Vagina (tissue), 2 donors: ENCODE measurements at regions not wholly inside any gene's neighbourhood (a gene's known extent, or its start where the extent isn't known, plus 50 kb on each side); places are given as distances from the start of the nearest gene placed in this dataset.

ENCODE experiments used
- DNase-seq, 2 donors: peaks; one replicate each; pipeline ENCODE4 v3.0.0-alpha.2; 2017; ENCODE audit errors: extremely low spot score in 2 of 2
- H3K27ac ChIP-seq: fragments of 200-600 bp; sonication (generic); one replicate; pipeline ENCODE4 v1.5.1; 2019
- H3K27me3 ChIP-seq: fragments of 200-600 bp; sonication (generic); one replicate; pipeline ENCODE4 v1.5.1; 2019
- H3K36me3 ChIP-seq, 2 donors: fragments of 200-600 bp; sonication (generic); one replicate each; pipeline ENCODE4 v1.5.1; 2017 to 2019
- H3K4me1 ChIP-seq: fragments of 200-600 bp; sonication (generic); one replicate; pipeline ENCODE4 v1.5.1; 2019
- H3K4me3 ChIP-seq, 2 donors: fragments of 200-600 bp; sonication (generic); 1 replicate in 1 of 2; 2 replicates in 1 of 2; pipeline ENCODE4 v1.5.1; 2016 to 2019
- H3K9me3 ChIP-seq: fragments of 200-600 bp; sonication (generic); one replicate; pipeline ENCODE4 v1.5.1; 2019
- POLR2A ChIP-seq, 2 donors: fragments of 450-650 bp; IDR thresholded peaks; one replicate each; pipeline ENCODE4 v1.6.1; 2017; ENCODE audit warnings: antibody characterized with exemption in 2 of 2, mild to moderate bottlenecking in 2 of 2, moderate library complexity in 2 of 2
- POLR2AphosphoS5 ChIP-seq, 2 donors: sonication (generic); formaldehyde crosslinking; IDR thresholded peaks; one replicate each; pipeline ENCODE4 v1.9.0; 2017; ENCODE audit warnings: antibody characterized with exemption in 2 of 2, mild to moderate bottlenecking in 2 of 2, low read depth in 1 of 2; ENCODE audit not compliant: insufficient read depth in 1 of 2
- intact Hi-C: fragments of 100-400 bp; cut with DNase I; formaldehyde crosslinking; loops from one replicate; pipeline ENCODE4 v1.15.1; 2023
- TF ChIP-seq, protein P1 (sequence below), 3 experiments: fragments of 450-650 bp in 2 of 3; fragments of 200-600 bp in 1 of 3; sonication (generic) in 1 of 3; IDR thresholded peaks; one replicate each; pipeline ENCODE4 v1.5.1; 2017 to 2019; ENCODE audit warnings: antibody characterized with exemption in 3 of 3, mild to moderate bottlenecking in 2 of 3, moderate library complexity in 2 of 3

DNA sequence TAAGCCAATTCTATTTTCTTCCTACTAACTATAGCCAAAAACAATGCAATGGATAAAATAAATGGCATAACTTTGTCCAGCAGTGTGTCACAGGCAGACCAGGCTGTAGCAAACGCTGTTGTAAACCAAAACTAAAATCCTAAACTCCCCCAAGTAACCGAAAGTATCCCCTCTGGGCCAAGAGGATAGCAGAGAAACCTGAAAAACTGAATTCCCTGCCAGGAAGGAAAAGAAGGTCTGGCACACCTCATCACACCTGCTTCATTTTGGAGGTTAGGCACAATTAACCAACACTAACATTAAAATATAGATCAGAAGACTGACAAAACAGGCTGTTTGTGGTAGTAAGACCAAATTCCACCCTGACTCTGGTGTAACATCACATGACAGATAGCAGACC, 356.8 kb upstream of the C1orf87 start:
- no peak for DNase-seq
- Histone ChIP-seq H3K27me3 (no peaks in the 10 kb centered on the region), H3K36me3 (no peaks in the 10 kb centered on the region), H3K27ac (no peak overlapping the region), H3K4me3 (no peak overlapping the region), H3K4me1 (no peaks in the 10 kb centered on the region), H3K9me3 (no peaks in the 10 kb centered on the region)
- intact Hi-C loops, result no loop called here
- TF ChIP-seq, protein P1, sequence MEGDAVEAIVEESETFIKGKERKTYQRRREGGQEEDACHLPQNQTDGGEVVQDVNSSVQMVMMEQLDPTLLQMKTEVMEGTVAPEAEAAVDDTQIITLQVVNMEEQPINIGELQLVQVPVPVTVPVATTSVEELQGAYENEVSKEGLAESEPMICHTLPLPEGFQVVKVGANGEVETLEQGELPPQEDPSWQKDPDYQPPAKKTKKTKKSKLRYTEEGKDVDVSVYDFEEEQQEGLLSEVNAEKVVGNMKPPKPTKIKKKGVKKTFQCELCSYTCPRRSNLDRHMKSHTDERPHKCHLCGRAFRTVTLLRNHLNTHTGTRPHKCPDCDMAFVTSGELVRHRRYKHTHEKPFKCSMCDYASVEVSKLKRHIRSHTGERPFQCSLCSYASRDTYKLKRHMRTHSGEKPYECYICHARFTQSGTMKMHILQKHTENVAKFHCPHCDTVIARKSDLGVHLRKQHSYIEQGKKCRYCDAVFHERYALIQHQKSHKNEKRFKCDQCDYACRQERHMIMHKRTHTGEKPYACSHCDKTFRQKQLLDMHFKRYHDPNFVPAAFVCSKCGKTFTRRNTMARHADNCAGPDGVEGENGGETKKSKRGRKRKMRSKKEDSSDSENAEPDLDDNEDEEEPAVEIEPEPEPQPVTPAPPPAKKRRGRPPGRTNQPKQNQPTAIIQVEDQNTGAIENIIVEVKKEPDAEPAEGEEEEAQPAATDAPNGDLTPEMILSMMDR (IDR thresholded peaks at IDR 0.05), result no peak
- TF ChIP-seq POLR2AphosphoS5 (IDR thresholded peaks at IDR 0.05; ENCODE audit: insufficient read depth in 1 of 2, low read depth in 1 of 2), result no peak
- TF ChIP-seq POLR2A (IDR thresholded peaks at IDR 0.05), result no peak

DNA sequence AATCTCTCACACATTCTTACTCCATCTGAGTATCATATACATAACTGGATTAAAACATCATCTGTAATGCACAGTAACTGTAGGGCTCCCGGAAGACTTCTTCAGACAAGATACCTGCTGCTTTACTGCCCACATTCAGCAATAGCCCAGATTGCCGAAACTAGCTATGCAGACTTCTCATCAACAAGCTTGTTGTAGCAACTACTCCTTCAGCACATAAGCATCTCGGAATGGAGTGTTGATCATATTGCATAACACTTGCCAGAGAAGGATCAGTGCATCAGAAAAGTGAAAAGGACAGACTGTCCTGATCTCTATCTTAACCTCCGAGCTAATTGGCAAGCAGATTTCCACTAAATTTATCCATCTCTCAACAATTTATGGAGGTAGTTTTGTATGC, 354.6 kb upstream of the C1orf87 start:
- H3K27ac ChIP-seq, result no peak overlapping the region
- H3K27me3 ChIP-seq, result no peaks in the 10 kb centered on the region
- no peaks in the 10 kb centered on the region for H3K9me3 ChIP-seq
- DNase-seq, result no peak
- TF ChIP-seq POLR2A (IDR thresholded peaks at IDR 0.05), result no peak
- TF ChIP-seq POLR2AphosphoS5 (IDR thresholded peaks at IDR 0.05; ENCODE audit: insufficient read depth in 1 of 2, low read depth in 1 of 2), result peak in 1 of 2 donors; percentile 82
- no peak overlapping the region for H3K4me3 ChIP-seq
- H3K4me1 ChIP-seq, result no peaks in the 10 kb centered on the region
- no peaks in the 10 kb centered on the region for H3K36me3 ChIP-seq
- intact Hi-C loops, result no loop called here

DNA sequence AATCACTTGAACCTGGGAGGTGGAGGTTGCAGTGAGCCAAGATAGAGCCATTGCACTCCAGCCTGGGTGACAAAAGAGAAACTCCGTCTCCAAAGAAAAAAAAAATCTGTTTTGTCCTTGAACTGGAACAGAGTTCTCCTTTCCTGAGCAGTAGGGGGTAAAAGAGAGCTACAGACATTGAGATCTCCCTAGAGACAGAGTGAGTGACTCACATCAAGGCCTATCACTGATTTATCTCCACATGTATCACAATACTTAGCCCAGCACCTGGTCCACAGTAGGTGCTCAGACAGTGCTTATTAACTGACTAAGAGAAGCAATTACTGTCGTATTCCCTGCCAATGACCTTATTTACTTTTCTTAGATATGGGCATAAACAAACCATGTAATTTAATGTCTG, 354.1 kb upstream of the C1orf87 start:
- intact Hi-C loops, result no loop called here
- TF ChIP-seq POLR2AphosphoS5 (IDR thresholded peaks at IDR 0.05; ENCODE audit: insufficient read depth in 1 of 2, low read depth in 1 of 2), result no peak
- TF ChIP-seq POLR2A (IDR thresholded peaks at IDR 0.05), result no peak
- TF ChIP-seq, protein P1 (IDR thresholded peaks at IDR 0.05), result no peak

DNA sequence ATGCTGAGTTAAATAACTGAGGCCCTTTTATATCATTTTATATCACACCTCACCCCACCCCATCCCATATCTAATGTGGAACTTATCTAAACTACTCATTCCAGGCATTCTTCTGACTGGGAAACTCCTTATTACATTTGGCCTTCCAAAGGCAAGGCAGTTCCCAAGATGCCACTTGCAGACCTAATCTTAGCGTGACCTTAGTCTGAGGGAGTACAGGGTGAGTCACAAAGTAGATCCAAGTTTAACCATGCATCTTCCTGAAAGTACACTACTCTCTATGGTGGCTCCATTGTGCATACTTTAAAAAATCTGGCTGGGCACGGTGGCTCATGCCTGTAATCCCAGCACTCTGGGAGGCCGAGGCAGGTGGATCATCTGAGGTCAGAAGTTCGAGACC, 353.6 kb upstream of the C1orf87 start:
- TF ChIP-seq POLR2A (IDR thresholded peaks at IDR 0.05) (no peak), POLR2AphosphoS5 (IDR thresholded peaks at IDR 0.05; ENCODE audit: insufficient read depth in 1 of 2, low read depth in 1 of 2) (no peak)
- TF ChIP-seq, protein P1 (IDR thresholded peaks at IDR 0.05), result no peak
- no peaks in the 10 kb centered on the region for H3K9me3 ChIP-seq
- intact Hi-C loops, result no loop called here

More for the DNA sequence above, 354.1 kb upstream of the C1orf87 start:
- H3K9me3 ChIP-seq, result no peaks in the 10 kb centered on the region
- DNase-seq, result no peak
- no peak overlapping the region for H3K4me3 ChIP-seq
- H3K27ac ChIP-seq, result no peak overlapping the region
- H3K4me1 ChIP-seq, result no peaks in the 10 kb centered on the region
- no peaks in the 10 kb centered on the region for H3K36me3 ChIP-seq
- H3K27me3 ChIP-seq, result no peaks in the 10 kb centered on the region

DNA sequence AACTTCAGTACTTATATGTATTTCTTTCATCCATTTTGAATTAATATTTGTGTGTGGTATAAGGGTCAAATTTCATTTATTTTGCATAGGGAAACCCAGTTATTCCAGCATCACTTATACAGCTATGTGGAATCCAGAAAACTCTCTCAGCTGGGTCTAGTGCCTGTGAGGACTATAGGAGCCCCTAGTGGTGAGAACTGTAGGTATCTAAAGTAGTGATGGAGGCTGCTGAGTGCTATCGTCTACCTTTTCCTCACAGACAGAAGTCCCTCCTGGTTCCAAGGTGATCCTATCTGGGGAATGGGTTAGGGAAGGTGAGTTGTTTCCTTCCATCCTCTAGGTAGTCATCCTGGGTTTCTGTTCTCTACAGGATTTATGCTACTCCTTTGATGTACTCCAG, 352.0 kb upstream of the C1orf87 start:
- TF ChIP-seq, protein P1 (IDR thresholded peaks at IDR 0.05), result no peak
- Histone ChIP-seq H3K4me3 (no peak overlapping the region), H3K36me3 (no peaks in the 10 kb centered on the region), H3K9me3 (no peaks in the 10 kb centered on the region), H3K4me1 (no peaks in the 10 kb centered on the region), H3K27ac (no peak overlapping the region), H3K27me3 (no peaks in the 10 kb centered on the region)
- intact Hi-C loops, result no loop called here
- DNase-seq, result no peak

More for the DNA sequence above, 353.6 kb upstream of the C1orf87 start:
- H3K4me1 ChIP-seq, result no peaks in the 10 kb centered on the region
- no peaks in the 10 kb centered on the region for H3K36me3 ChIP-seq
- no peak for DNase-seq
- H3K4me3 ChIP-seq, result no peak overlapping the region
- H3K27me3 ChIP-seq, result no peaks in the 10 kb centered on the region
- no peak overlapping the region for H3K27ac ChIP-seq
